H1 (cell line): ENCODE measurements at regions not wholly inside any gene's neighbourhood (a gene's known extent, or its start where the extent isn't known, plus 50 kb on each side); places are given as distances from the start of the nearest gene placed in this dataset.

ENCODE experiments used
- EGR1 ChIP-seq: IDR thresholded peaks from 2 replicates; pipeline ENCODE4 v1.6.1; 2011; ENCODE audit warnings: low read depth, low read length, borderline replicate concordance
- HDAC2 ChIP-seq, 2 experiments: fragments of 300-600 bp in 1 of 2; sonication (generic) in 1 of 2; IDR thresholded peaks; 2 replicates each; pipeline ENCODE4 v1.6.1; 2011 to 2012; ENCODE audit warnings: low read depth in 2 of 2, low read length in 2 of 2, mild to moderate bottlenecking in 2 of 2, moderate library complexity in 2 of 2, borderline replicate concordance in 1 of 2, inconsistent platforms in 1 of 2
- SIRT6 ChIP-seq: IDR thresholded peaks from one replicate; pipeline ENCODE4 v1.7.1; 2012; ENCODE audit warnings: low read length, inconsistent platforms
- SP4 ChIP-seq: IDR thresholded peaks from 2 replicates; pipeline ENCODE4 v1.6.1; 2012; ENCODE audit warnings: low read length, inconsistent platforms

DNA sequence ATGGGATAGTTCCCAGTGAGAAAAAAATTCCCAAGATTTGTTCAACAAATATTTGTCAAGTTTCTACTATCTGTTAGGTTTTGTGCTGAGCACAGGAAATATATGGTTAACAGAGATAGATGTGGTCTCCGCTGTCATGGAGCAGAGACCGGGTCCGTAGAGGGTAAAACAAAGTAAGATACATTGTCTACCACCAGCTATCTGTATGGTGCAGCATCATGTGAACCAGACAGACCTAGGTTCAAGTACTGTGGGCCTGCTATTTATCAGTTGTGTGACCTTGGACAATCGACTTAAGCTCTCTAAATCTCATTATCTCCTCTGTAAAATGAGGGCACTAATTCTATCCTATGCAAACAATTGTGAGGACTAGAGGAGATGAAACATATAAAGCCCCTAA, 109.8 kb downstream of the DUSP10 start (continued):
- TF ChIP-seq HDAC2 (IDR thresholded peaks at IDR 0.05; ENCODE audit: borderline replicate concordance in 1 of 2, low read depth in 2 of 2, low read length in 2 of 2) (no peak), SP4 (no peak), SIRT6 (no peak), EGR1 (no peak)
